ENCODE measurements at regions not wholly inside any gene's neighbourhood (a gene's known extent, or its start where the extent isn't known, plus 50 kb on each side); places are given as distances from the start of the nearest gene placed in this dataset.
A peak's percentile ranks its signal among the peaks of the same experiment; 100 is the strongest.
"Not testable (repeated sequence)": the region's sequence is repeated elsewhere in the genome, so short reads cannot be mapped to it uniquely, and the experiment has no call there.

- intact Hi-C loops (cut with DNase I; ENCODE audit: low total_unique reads): no loop called here
- 82 to 86% methylated on average over 3 of the region's 3 CpGs for WGBS, 2 donors
- no peak for DNase-seq
- Histone ChIP-seq H3K27me3 (no peaks in the 10 kb centered on the region), H3K27ac (no peak overlapping the region), H3K4me3 (no peak overlapping the region), H3K36me3 (ENCODE audit: low read depth, missing control alignments) (no peaks in the 10 kb centered on the region), H3K9me3 (no peaks in the 10 kb centered on the region), H3K4me1 (no peaks in the 10 kb centered on the region)
- TF ChIP-seq POLR2A (IDR thresholded peaks at IDR 0.05) (no peak), CTCF (IDR thresholded peaks at IDR 0.05) (no peak)
These were observed 149.5 kb upstream of the LMNTD1 start for GRCh38 chr12:25702553-25702952.

GRCh38 chr12:25705261-25705660, 152.2 kb upstream of the LMNTD1 start:
- intact Hi-C loops (cut with DNase I; ENCODE audit: low total_unique reads): no loop called here
- no peaks in the 10 kb centered on the region for H3K27me3 ChIP-seq
- WGBS, 2 donors: 0% methylated on average over 1 of the region's 1 CpG; no CpG with 5 or more reads in 1 of the 2 donors

GRCh38 chr12:25706646-25707045, 153.6 kb upstream of the LMNTD1 start:
- H3K9me3 ChIP-seq; H3K36me3 ChIP-seq (ENCODE audit: low read depth, missing control alignments); intact Hi-C loops (cut with DNase I; ENCODE audit: low total_unique reads); H3K27me3 ChIP-seq; H3K4me3 ChIP-seq; H3K27ac ChIP-seq; DNase-seq; H3K4me1 ChIP-seq: not testable (repeated sequence)

More at GRCh38 chr12:25705261-25705660, 152.2 kb upstream of the LMNTD1 start:
- Histone ChIP-seq H3K4me3 (no peak overlapping the region), H3K4me1 (no peaks in the 10 kb centered on the region), H3K36me3 (ENCODE audit: low read depth, missing control alignments) (no peaks in the 10 kb centered on the region), H3K9me3 (no peaks in the 10 kb centered on the region), H3K27ac (peak overlapping the region in 1 of 2 donors; percentile 62)
- TF ChIP-seq CTCF (IDR thresholded peaks at IDR 0.05): no peak
- no peak for TF ChIP-seq POLR2A (IDR thresholded peaks at IDR 0.05)
- no peak for DNase-seq

GRCh38 chr12:25707056-25707455, 154.0 kb upstream of the LMNTD1 start:
- Histone ChIP-seq H3K9me3 (no peaks in the 10 kb centered on the region), H3K4me1 (no peaks in the 10 kb centered on the region), H3K36me3 (ENCODE audit: low read depth, missing control alignments) (no peaks in the 10 kb centered on the region), H3K4me3 (no peak overlapping the region), H3K27ac (no peak overlapping the region), H3K27me3 (no peaks in the 10 kb centered on the region)
- no peak for TF ChIP-seq CTCF (IDR thresholded peaks at IDR 0.05)
- no peak for TF ChIP-seq POLR2A (IDR thresholded peaks at IDR 0.05)
- intact Hi-C loops (cut with DNase I; ENCODE audit: low total_unique reads): no loop called here
- no peak for DNase-seq

- TF ChIP-seq POLR2A (IDR thresholded peaks at IDR 0.05) (no peak), CTCF (IDR thresholded peaks at IDR 0.05) (no peak)
- WGBS, 2 donors: 81 to 95% methylated on average over 2 of the region's 2 CpGs
- Histone ChIP-seq H3K9me3 (no peaks in the 10 kb centered on the region), H3K27ac (no peak overlapping the region), H3K27me3 (no peaks in the 10 kb centered on the region), H3K36me3 (ENCODE audit: low read depth, missing control alignments) (no peaks in the 10 kb centered on the region), H3K4me3 (no peak overlapping the region), H3K4me1 (no peaks in the 10 kb centered on the region)
- no peak for DNase-seq
- intact Hi-C loops (cut with DNase I; ENCODE audit: low total_unique reads): no loop called here
These were observed 155.6 kb upstream of the LMNTD1 start for GRCh38 chr12:25708661-25709060.

All from testis (tissue), 2 donors.